ENCODE measurements at regions not wholly inside any gene's neighbourhood (a gene's known extent, or its start where the extent isn't known, plus 50 kb on each side); places are given as distances from the start of the nearest gene placed in this dataset.

GRCh38 chr3:94269763-94270162, 206.9 kb downstream of the NSUN3 start:
- DNase-seq: no peak

GRCh38 chr3:94272016-94272415, 209.2 kb downstream of the NSUN3 start:
- no peak for DNase-seq

DNA sequence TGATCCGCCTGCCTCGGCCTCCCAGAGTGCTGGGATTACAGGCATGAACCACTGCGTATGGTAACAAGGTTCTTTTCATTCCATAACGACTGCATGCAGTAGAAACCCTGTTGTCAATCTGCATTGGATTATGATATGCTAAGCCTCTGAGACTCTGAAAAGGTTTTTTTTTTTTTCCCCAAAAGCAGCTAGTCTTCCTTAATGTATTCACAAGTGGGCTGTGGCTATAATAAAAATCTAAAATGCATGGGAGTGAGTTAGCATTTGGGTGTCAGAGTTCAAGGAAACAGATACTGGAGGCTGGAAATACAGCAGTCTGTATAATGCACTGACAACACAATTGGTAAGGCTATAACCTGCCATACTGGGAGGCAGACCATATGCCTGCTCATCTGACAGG, 218.1 kb downstream of the NSUN3 start:
- DNase-seq: no peak

DNA sequence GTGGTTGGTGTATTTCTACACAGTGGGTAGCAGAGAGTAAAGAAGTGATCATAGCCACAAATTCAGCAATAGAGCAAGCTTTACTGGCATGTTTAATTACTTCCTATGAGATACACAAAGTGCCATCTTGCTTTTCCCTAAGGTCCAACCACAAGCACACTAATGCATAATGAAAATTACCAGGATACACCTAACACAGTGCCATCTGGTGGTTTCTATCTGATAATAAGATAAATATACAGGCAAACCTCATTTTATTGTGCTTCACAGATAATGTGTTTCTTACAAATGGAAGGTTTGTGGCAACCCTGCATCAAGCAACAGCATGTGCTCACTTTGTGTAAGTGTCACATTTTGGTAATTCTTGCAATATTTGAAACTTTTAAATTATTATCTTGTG, 223.0 kb downstream of the NSUN3 start:
- DNase-seq: no peak

GRCh38 chr3:94291686-94292085, 228.8 kb downstream of the NSUN3 start:
- DNase-seq: no peak

DNA sequence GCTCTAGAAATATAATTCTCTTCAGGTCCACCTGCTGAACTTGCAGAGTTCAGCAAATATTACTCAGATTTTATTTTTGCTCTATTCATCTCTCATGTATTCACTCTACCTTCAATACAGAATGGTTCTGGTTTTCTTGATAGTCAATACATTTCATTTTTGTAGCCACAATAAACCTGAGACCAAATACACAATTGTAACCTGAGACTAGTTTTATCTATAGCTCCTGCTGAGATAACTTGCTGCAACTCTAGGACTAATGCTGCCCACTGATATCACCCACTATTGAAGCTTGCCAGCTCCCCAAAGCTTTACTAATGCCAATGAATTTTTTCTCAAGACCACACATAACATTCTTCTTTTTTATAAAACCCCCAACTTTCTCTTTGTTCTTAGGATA, 229.3 kb downstream of the NSUN3 start:
- DNase-seq: no peak

DNA sequence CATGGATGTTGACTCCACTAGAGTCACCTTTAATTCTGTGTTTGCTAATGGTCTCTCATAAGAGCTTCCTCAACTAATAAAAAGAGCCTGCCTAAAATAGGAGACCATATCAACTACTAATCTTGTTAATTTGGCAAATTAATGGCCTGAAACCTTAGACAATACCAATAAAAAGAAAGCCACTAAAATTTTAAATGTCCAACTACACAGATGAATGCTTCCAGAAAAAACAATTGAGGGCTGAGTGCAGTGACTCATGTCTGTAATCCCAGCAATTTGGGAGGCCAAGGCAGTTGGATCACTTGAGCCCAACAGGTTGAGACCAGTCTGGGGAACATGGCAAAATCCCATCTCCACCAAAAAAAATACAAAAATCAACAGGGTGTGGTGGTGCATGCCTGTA, 230.9 kb downstream of the NSUN3 start:
- no peak for DNase-seq

DNA sequence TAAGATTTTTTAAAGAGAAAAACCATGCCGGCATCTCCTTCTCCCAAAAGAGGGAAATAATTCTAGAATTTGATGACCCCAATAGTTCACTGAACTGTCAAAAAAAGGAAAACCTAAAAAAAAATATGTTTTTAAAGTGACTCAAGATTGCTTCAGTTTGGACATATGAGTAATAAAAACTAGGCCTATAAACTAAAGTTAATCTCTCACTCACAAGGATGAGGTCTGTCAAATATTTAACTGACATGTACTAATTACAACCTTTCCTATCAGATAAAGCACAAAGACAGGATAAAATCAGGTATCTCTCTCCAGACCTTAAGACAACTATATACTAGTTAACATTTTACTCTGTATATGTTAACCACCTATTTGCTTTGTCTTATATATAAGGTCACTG, 231.9 kb downstream of the NSUN3 start:
- DNase-seq: no peak

DNA sequence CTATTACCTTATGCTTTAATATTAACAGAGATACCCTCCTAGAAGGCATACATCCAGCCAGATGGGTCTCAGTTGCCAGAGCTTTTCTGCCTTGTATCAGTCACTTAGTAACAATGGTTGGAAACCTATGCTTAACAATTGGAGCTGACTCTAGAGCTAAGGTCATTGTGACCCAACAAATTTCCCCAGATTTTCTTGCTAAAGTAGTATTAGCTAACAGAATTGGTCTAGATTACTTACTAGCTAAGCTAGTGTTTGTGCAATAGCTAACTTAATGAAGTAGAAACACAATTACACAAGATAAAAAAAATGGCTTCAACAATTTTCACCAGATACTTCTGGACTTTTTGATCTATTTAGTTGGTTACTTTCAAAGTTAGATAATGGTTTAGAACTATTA, 236.9 kb downstream of the NSUN3 start:
- DNase-seq: no peak

- no peak for DNase-seq
Measured at GRCh38 chr3:94301366-94301765, 238.5 kb downstream of the NSUN3 start.

- no peak for DNase-seq
Measured at GRCh38 chr3:94303266-94303665, 240.4 kb downstream of the NSUN3 start.

- DNase-seq: no peak
Measured at GRCh38 chr3:94303897-94304296, 241.0 kb downstream of the NSUN3 start.

GRCh38 chr3:94304954-94305353, 242.1 kb downstream of the NSUN3 start:
- DNase-seq: no peak

DNA sequence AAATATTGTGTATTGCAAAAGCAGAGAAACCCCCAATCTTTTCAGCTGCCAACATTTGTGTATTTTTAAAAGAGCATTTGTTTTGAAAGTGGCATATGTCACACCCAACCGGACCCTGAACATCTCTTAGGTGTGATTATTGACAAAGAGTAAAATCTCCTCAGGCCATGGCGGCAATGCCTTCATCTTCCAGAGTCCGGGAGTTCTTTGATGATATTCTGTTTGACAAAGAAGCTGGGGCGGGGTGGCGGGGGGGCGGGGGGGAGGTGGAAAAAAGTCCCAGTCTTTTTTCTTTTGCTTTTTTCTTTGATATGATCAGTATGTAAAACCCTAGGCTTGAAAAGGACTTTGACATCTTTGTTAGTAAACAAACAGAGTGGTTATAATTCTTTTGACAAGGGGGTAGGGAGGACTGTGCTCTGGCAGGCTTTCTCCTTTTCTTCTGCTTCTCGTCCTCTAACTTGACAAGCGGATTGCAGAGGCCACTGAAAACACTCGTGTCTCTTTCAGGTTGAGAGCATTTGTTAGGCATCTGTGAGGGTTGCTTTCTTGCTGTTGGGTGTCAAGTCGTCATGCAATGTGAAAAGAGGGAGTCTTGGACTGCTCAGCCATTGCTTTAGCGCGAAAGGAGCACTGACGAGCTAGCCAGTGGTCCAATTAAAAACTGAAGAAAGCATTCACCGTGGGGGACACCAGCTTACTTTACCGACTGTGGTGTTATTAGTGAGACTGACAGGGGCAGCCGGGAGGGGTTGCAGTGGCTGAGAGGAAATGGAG, 243.2 kb downstream of the NSUN3 start:
- no peak for DNase-seq

DNA sequence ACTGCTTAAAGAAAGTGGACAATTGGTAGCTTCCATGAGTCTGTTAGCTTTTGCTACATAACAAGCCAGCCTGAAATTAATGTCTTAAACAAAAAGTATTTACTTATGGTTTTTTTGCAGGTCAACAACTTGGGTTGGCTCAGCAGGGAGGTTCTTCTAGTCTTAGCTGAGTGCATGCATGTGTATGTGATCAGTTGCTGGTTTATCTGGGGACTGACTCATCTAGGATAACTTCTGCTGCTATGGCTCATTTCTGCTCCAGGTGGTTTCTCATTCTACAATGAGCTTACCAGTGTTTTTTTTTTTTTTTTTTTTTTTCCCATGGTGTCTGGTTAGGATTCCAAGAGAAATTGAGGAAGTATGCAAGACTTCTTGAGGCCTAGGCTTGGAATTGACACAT, 244.7 kb downstream of the NSUN3 start:
- DNase-seq: no peak

DNA sequence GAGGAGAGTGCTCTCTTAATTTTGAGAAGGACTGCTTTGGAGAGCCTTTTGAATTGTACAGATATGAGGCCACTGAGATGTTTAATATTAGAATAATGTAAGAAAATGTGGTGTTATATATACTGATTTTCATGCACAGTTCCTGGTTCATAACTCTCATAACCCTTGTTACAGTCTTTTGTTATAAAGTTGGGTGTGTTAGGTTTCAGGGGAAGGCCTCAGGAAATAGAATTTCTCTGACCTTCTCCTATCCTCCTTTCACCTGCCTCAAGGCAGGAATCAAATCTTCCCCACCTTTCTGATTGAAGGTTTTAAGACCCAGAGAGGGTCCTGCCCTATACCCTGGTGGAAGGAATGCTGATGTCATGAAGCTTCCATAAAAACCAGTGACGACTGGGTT, 245.9 kb downstream of the NSUN3 start:
- DNase-seq: no peak

- DNase-seq: no peak
Measured at GRCh38 chr3:94310341-94311135, 247.7 kb downstream of the NSUN3 start.

DNA sequence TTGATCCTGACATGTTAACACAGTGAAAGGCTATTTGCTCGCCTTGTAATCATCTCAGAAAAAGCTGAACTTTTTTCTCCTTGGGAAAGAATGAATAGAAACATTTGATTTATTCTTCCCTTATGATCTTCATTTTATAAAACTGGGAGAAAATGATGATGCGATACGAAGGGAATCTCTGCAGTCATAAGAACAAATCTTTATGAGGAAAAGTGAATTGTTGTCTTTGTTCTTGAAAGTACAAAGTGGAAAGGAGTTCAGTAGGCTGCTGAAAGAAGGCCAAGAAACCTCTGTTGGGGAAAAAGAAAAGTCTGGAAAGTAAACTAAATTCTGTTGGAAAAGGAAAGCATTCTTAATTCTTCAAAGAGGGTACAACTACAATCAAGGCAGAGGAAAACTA, 248.8 kb downstream of the NSUN3 start:
- no peak for DNase-seq

- DNase-seq: no peak
Measured at GRCh38 chr3:94314218-94314883, 251.5 kb downstream of the NSUN3 start.

GRCh38 chr3:94317017-94317416, 254.2 kb downstream of the NSUN3 start:
- DNase-seq: no peak

DNA sequence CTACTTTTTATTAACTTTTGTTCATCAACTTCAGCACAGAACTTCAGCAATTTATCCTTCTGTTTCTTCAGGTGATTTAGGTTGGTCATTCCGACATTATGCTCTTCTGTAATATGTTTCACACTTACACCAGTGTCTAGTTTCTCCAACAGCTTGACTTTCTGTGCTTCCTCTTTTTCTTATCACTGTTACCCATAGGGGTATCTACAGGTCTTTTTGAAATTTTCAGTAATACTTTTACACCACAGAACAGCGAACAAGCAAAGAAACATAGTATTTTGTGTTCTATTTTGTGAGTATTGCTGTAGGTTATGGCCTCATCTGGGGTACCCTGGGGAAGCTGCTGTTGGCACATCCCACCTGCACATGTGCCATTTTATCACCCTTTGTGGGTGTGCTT, 260.7 kb downstream of the NSUN3 start:
- DNase-seq: no peak

DNA sequence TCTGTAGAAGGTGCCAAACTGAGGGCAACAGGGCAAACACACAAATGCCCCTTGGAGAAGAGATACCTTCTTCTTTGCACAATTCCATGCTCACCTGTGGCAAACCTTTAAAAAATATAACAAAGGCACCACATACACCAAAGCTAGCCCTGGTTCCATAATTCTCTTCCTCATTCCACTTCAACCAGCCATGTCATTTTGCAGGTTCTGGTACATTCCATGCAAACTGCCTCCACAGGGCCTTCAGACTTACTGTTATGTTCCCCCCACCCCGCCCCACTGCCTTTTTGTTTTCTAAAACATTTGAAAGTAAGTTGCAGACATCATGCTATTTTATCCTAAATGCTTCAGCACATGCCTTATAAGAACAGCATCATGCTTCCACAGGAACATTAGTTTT, 269.0 kb downstream of the NSUN3 start:
- DNase-seq: no peak

- peak in 1 of 2 experiments; percentile 36 for DNase-seq
Measured at GRCh38 chr3:94336046-94336753, 273.3 kb downstream of the NSUN3 start.
